ENCODE measurements at regions not wholly inside any gene's neighbourhood (a gene's known extent, or its start where the extent isn't known, plus 50 kb on each side); places are given as distances from the start of the nearest gene placed in this dataset.

GRCh38 chr15:96223939-96224338 lies 106.6 kb upstream of the NR2F2 start:
- no peak for DNase-seq (ENCODE audit: low spot score)

- no peak for DNase-seq (ENCODE audit: low spot score)
These were observed 104.7 kb upstream of the NR2F2 start for GRCh38 chr15:96225642-96226259.

DNA sequence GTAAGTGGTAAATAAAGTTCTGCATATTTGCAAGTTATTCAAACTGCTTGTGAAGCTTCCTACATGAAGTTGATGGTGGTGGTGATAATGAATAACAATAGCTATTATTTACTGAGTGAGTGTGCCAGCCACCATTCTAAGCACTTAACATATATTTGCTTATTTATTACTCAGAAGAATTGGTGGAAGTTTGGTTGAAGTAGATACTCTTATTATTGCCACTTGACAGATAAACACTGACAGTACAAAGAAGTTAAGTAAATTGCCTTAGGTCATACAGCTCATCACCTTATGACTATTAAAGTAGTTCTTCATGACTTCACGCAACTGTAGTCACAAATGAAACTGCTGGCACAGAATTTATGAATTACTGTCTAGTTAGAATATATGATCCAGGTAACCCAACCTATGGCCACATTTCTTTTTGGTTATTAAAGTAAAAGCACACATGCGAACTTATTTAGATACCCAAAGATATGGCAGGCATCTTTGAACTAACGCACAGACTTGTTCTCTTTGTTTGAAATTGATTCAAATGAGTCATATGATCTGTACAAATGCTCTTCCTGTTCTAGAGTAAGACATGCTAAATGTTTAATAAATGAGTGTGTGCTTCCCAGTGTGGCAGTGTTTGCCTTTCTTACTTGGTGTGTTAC lies 99.8 kb upstream of the NR2F2 start:
- no peak for DNase-seq (ENCODE audit: low spot score)

DNA sequence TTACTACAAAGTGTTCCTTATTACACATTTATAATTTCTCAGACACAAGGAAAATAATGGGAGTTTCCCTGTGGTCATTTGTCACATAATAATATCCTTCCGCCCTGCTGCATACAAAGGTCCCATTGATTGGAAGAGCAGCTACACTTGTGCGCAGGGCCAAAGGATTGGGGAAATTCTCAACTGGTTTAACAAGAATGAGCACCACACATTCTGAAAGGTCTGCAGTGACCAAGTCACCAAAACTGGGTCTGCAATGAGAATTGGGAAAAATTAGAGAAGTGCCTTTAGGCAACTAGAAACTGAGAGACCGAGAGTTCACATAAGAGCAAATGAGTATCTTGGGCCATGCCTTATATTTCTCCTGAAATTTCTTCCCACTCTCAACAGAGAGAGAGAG lies 98.2 kb upstream of the NR2F2 start:
- no peak for DNase-seq (ENCODE audit: low spot score)

GRCh38 chr15:96234109-96234892 lies 96.2 kb upstream of the NR2F2 start:
- DNase-seq (ENCODE audit: low spot score), result no peak

- no peak for DNase-seq (ENCODE audit: low spot score)
These were observed 93.5 kb upstream of the NR2F2 start for GRCh38 chr15:96237002-96237401.

- DNase-seq (ENCODE audit: low spot score), result no peak
These were observed 87.7 kb upstream of the NR2F2 start for GRCh38 chr15:96242761-96243160.

DNA sequence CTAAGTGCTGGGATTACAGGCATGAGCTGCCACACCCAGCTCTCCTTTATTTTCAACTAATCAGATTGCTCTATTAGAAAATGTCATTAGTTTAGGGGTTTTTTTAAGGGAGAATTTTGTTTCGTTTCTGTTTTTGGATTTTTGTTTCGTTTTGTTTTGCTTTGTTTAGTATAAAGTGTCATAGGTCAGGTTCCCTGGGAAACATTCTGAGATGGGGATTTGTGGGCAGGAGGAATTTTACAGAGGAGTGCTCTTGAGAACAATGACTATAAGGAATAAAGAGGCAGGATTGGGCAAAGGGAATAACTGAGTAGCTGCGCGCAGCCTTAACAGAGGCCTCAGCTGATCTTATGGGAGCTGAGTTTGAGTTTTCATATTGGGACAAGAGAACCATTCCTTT lies 86.8 kb upstream of the NR2F2 start:
- no peak for DNase-seq (ENCODE audit: low spot score)

- DNase-seq (ENCODE audit: low spot score), result no peak
These were observed 85.2 kb upstream of the NR2F2 start for GRCh38 chr15:96245252-96245651.

DNA sequence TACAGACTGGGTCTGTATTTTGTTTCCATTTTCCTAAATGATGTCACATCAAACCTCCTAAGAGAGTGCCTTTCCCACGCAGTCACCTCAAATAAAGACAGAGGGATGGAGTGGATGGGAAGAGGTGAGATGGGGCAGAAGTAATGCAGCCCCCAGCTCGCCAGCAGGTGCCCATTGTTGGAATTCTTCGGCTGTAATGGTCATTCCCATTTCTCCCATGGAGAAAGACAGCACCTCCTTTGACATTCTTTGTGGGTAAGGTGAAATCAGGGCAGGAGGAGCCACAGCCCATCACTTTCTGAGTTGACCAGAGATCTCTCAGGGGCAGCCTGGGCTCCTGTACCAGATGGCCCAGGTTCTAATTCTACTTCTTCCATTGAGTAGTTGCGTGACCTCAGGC lies 84.4 kb upstream of the NR2F2 start:
- no peak for DNase-seq (ENCODE audit: low spot score)

DNA sequence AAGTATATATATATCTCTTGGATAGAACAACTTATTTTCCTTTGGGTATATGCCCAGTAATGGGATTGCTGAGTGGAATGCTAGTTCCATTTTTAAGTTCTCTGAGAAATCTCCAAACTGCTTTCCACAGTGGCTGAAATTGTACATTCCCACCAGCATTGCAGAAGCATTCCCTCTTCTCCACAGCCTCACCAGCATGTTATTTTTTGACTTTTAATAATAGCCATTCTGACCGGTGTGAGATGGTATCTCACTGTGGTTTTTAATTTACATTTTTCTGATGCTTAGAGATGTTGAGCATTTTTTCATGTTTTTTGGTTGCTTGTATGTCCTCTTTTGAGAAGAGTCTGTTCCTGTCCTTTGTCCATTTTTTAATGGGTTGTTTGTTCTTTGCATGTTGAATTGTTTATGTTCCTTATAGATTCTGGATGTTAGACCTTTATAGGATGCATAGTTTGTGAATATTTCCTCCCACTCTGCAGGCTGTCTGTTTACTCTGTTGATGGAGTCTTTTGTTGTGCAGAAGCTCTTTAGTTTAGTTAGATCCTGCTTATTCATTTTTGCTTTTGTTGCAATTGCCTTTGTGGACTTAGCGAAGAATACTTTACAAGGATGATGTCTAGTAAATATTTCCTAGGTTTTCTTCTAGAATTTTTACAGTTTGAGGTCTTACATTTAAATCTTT lies 82.7 kb upstream of the NR2F2 start:
- DNase-seq (ENCODE audit: low spot score), result no peak

DNA sequence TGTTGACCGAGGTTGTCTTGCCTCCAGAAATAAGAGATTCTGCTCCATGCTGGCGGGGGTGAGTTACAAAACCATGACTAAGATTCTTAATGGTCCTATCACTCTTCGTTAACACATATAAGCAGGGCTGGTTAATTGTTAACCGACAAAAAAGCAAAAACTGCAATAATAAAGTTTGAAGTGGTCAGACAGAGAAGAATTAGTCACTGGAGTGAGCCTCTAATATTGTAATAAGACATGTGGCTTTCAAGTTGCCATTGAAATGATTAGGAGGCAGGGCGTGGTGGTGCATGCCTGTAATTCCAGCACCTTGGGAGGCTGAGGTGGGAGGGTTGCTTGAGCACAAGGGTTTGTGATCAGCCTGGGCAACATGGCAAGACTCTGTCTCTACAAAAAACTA lies 78.4 kb upstream of the NR2F2 start:
- no peak for DNase-seq (ENCODE audit: low spot score)

DNA sequence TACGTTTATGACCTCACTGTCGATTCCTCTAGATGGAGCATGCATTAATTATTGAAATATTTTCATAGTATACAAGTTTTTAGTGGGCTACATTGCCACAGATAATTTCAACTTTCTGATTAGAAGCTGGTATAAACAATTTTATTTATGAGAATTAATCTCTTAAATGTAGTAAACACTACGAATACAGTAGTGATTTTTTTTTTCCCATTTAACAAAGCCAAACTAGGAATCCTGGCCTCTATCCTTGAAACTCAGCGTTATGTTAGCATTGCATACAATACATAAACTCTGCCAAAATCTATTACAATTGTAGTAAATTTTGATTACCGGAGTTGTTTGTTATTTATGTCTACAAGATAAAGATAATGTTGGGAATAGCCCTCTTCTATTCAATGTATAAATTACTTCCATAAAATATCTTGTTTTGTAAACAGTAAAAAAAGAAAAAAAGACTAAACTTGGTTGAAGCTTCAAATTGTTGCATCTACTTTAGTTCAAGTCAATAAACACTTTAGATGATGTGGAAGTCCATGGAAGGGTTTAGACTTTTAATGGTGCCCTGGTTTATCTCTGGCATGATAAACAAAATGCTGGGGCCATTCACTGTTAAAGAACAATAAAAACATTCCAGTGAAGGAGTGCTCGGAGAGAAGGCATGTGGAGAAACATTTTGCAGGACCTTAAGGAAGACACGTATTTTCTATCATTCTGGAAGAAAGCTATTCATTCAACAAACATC lies 77.3 kb upstream of the NR2F2 start:
- DNase-seq (ENCODE audit: low spot score), result no peak

DNA sequence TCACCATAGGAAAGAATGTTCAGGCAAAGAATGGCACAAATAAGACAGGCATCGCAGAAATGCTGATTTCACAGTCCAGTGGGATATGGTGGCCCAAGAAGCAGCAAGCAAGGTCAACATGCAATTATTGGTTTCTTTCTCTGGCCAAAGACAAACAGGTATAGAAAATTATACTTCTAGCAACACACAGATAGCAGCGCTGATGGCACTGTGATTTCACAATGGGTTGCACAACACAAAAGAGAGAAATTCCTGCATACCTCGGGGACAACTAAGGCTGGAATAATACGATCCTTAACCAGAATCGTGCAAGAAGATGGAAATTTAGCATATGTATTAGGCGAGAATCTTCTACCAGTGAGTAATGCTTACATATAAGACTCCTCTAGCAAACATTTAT lies 76.3 kb upstream of the NR2F2 start:
- no peak for DNase-seq (ENCODE audit: low spot score)

DNA sequence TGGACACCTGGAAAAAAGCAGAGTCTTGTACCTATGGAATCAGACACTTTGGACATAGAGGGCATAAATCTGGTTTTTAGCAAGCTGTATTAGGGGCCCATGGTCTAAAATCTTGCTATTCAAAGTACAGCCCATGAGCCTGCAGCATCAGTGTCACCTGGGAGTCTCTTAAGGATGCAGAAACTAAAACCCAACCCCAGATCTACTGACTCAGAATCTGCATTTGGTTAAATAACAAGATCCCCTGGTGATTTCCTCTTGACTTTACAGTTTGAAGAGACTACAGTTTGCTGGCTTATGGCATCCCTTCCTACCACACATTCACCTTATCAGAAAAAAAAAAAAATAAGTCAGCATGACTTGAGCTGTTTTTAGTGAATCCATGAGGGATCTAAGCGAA lies 74.9 kb upstream of the NR2F2 start:
- DNase-seq (ENCODE audit: low spot score), result no peak

DNA sequence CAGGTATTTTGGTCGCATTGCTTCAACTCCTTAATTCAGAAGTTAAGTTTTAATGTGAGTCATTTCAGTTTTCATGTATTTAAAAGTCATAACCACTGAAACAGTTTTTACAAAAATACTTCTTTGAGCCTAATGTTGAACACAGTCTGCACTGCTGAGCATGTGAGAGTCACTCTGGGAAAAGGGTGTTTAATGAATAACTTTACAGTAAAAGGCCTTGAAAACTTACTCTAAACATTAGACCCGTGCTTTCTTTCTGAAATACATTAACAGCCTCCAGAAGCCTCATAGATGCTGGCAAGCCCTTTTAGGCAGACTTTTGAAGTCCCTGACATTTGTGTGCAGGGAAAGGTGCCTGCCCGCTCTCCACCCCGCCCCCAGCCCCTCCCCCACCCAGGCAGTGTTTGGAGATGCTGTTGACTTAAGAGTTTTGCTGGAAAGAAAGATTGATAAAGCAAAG lies 68.9 kb upstream of the NR2F2 start:
- no peak for DNase-seq (ENCODE audit: low spot score)

DNA sequence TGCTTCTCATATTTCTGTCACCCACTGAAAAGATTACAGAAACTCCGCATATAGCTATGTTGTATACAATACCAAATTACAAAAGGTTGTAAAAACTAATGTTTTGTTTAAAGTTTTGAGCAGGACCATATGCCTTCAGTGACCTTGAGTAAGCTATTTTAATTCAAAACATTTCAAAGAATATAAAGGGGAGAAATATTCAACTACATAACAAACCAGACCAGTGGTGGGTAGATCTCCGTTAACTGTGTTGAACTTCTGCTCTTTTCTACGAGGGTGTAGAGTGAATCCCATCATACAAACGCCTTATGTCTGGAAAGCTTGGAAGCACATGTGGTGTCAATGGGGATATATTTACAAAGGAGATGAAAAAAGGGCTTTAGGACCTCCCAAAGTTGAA lies 68.4 kb upstream of the NR2F2 start:
- no peak for DNase-seq (ENCODE audit: low spot score)

DNA sequence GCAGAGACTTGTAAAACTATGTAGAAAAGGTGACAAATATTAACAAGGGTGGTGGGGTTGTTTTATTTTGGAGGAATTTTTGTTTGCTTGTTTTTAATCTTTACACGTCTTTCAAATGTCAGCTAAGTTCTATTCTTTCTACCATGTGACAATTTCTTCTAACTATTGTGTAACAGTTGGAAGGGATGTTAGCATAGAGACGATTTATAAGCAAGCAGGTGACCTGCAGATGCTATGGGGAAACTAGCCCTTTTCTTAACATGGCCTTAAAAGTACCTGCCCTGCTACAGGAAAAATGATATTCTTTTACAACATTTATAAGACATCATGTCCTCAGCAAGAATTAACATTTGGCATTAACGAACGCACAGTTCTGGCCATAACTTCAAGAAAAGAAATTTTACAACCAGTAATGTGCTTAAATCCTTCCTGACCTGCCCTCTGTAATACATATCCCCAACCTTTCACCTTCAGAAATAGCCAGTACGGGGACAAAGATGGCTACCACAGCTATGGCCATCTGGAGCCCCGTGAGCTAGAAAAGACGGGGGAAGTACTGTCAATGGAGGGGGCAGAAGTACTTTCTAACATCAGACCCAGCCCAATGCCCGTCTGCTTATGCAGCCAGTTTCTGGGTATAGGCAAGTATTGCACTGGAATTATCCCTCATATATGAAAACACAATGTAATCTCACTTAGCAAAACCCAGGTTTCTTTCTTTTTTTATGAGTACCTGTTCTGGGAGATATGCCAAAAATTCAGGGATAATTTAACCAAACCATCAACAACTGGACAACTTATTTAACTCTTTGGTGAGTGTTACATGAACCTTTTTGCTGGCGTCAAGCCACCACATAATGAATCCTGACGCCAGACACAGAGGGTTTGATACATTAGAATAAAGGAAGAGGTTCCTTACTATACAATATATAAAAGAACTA lies 67.7 kb upstream of the NR2F2 start:
- no peak for DNase-seq (ENCODE audit: low spot score)

- no peak for DNase-seq (ENCODE audit: low spot score)
These were observed 66.1 kb upstream of the NR2F2 start for GRCh38 chr15:96264351-96264798.

GRCh38 chr15:96264801-96265515 lies 65.5 kb upstream of the NR2F2 start:
- no peak for DNase-seq (ENCODE audit: low spot score)
